IMR-90 (cell line): ENCODE measurements at regions not wholly inside any gene's neighbourhood (a gene's known extent, or its start where the extent isn't known, plus 50 kb on each side); places are given as distances from the start of the nearest gene placed in this dataset.

Experiments used
- ATAC-seq: fragments of 200-7000 bp; cut with Tn5 transposase; 2 replicates; pipeline ENCODE4 v1.9.1; 2020; ENCODE audit warnings: low read depth, mild to moderate bottlenecking, moderate library complexity
- BruUV-seq: library from RNA; stranded (reverse); fragments of 400-500 nt; replicated peaks from 2 replicates; lab custom pipeline; 2021; lab: Mats Ljungman, UMichigan
- CTCF ChIA-PET: fragments of 300-600 bp; formaldehyde crosslinking; extraction: SDS; loops from one replicate; lab custom pipeline; 2021; ENCODE audit warnings: antibody characterized with exemption; lab: Yijun Ruan, JAX
- POLR2A ChIA-PET: fragments of 300-600 bp; sonication (Branson Sonifier 250); formaldehyde crosslinking; loops from one replicate; lab custom pipeline; 2022; ENCODE audit warnings: antibody characterized with exemption; ENCODE audit not compliant: unreplicated experiment; lab: Charles Lee
- DNase-seq: peaks from one replicate; pipeline ENCODE4 v3.0.0; 2013
- H2AFZ ChIP-seq: replicated peaks from 2 replicates; pipeline ENCODE3; 2013; ENCODE audit warnings: low read length, mild to moderate bottlenecking; ENCODE audit not compliant: poor library complexity
- H2AK5ac ChIP-seq: 2 replicates; pipeline ENCODE4 v1.6.1; 2013; ENCODE audit warnings: low read depth, low read length, inconsistent platforms
- H2AK9ac ChIP-seq: replicated peaks from 2 replicates; pipeline ENCODE3; 2013; ENCODE audit warnings: mild to moderate bottlenecking, low read depth, low read length, moderate library complexity; ENCODE audit not compliant: poor library complexity
- H2BK120ac ChIP-seq: 2 replicates; pipeline ENCODE4 v1.6.1; 2013; ENCODE audit warnings: low read depth, low read length, inconsistent platforms
- H2BK15ac ChIP-seq: 3 replicates; pipeline ENCODE4 v1.6.1; 2013; ENCODE audit warnings: low read depth, low read length, inconsistent platforms
- H2BK20ac ChIP-seq: 2 replicates; pipeline ENCODE4 v1.6.1; 2013; ENCODE audit warnings: low read depth, mild to moderate bottlenecking, inconsistent platforms, low read length, moderate library complexity
- H2BK5ac ChIP-seq: 2 replicates; pipeline ENCODE4 v1.6.1; 2013; ENCODE audit warnings: mild to moderate bottlenecking, low read depth, low read length, inconsistent platforms; ENCODE audit not compliant: poor library complexity, severe bottlenecking
- H3K14ac ChIP-seq: replicated peaks from 2 replicates; pipeline ENCODE4 v1.6.1; 2013; ENCODE audit warnings: low read depth, low read length, inconsistent platforms
- H3K18ac ChIP-seq: 2 replicates; pipeline ENCODE4 v1.6.1; 2013; ENCODE audit warnings: low read depth, low read length, control low read depth
- H3K23ac ChIP-seq: 2 replicates; pipeline ENCODE4 v1.6.1; 2013; ENCODE audit warnings: low read depth, low read length, inconsistent platforms
- H3K27ac ChIP-seq: 2 replicates; pipeline ENCODE4 v1.5.1; 2013; ENCODE audit warnings: mild to moderate bottlenecking, control low read depth, low read length; ENCODE audit not compliant: insufficient read depth
- H3K27me3 ChIP-seq: 2 replicates; pipeline ENCODE4 v1.6.1; 2013; ENCODE audit warnings: low read length; ENCODE audit not compliant: control insufficient read depth, insufficient read depth
- H3K36me3 ChIP-seq: 2 replicates; pipeline ENCODE4 v1.6.1; 2013; ENCODE audit warnings: low read length, mixed read lengths; ENCODE audit not compliant: control insufficient read depth, insufficient read depth
- H3K4ac ChIP-seq: 2 replicates; pipeline ENCODE4 v1.6.1; 2013; ENCODE audit warnings: low read depth, low read length, inconsistent platforms
- H3K4me1 ChIP-seq: 2 replicates; pipeline ENCODE4 v1.6.1; 2013; ENCODE audit warnings: low read length, mixed read lengths; ENCODE audit not compliant: control insufficient read depth, insufficient read depth
- H3K4me2 ChIP-seq: 2 replicates; pipeline ENCODE4 v1.6.1; 2013; ENCODE audit warnings: low read depth, mild to moderate bottlenecking, control low read depth, low read length, moderate library complexity
- H3K4me3 ChIP-seq: 2 replicates; pipeline ENCODE4 v1.5.1; 2013; ENCODE audit warnings: low read depth, mild to moderate bottlenecking, control low read depth, low read length, moderate library complexity; ENCODE audit not compliant: insufficient read depth
- H3K56ac ChIP-seq: 2 replicates; pipeline ENCODE4 v1.6.1; 2013; ENCODE audit warnings: low read length, inconsistent platforms; ENCODE audit not compliant: insufficient read depth; ENCODE audit errors: extremely low read depth
- H3K79me1 ChIP-seq, 2 experiments: 2 replicates each; pipeline ENCODE4 v1.6.1; 2013; ENCODE audit warnings: low read length in 2 of 2, inconsistent platforms in 1 of 2, low read depth in 1 of 2
- H3K9ac ChIP-seq: 2 replicates; pipeline ENCODE4 v1.6.1; 2013; ENCODE audit warnings: low read depth, low read length, control low read depth
- H3K9me1 ChIP-seq: 2 replicates; pipeline ENCODE4 v1.6.1; 2013; ENCODE audit warnings: low read length, inconsistent platforms; ENCODE audit not compliant: insufficient read depth
- H3K9me3 ChIP-seq: 2 replicates; pipeline ENCODE4 v1.6.1; 2013; ENCODE audit warnings: low read length; ENCODE audit not compliant: control insufficient read depth, insufficient read depth
- H4K20me1 ChIP-seq: 2 replicates; pipeline ENCODE4 v1.6.1; 2013; ENCODE audit warnings: low read length, inconsistent platforms; ENCODE audit not compliant: insufficient read depth
- H4K5ac ChIP-seq: 2 replicates; pipeline ENCODE4 v1.6.1; 2013; ENCODE audit warnings: mild to moderate bottlenecking, low read depth, low read length, control low read depth
- H4K8ac ChIP-seq, 2 experiments: 2 replicates each; pipeline ENCODE4 v1.6.1; 2013; ENCODE audit warnings: low read depth in 2 of 2, low read length in 2 of 2, control low read depth in 1 of 2, inconsistent platforms in 1 of 2
- H4K91ac ChIP-seq: 2 replicates; pipeline ENCODE4 v1.6.1; 2013; ENCODE audit warnings: low read depth, low read length, inconsistent platforms; ENCODE audit not compliant: insufficient read depth
- POLR2A ChIP-seq: IDR thresholded peaks from 2 replicates; pipeline ENCODE4 v1.6.1; 2012; ENCODE audit warnings: mild to moderate bottlenecking, low read depth, low read length
- WGBS, 2 experiments: methylation state at CpG; one replicate each; pipeline versions ENCODE4 v1.1.5 to v1.1.7; 2013; ENCODE audit warnings: missing lambda C conversion rate in 2 of 2; ENCODE audit not compliant: insufficient read length in 1 of 2; ENCODE audit errors: extremely low coverage in 2 of 2; 5-methylcytosine and 5-hydroxymethylcytosine counted together
- dilution Hi-C: fragments of 300-500 bp; cut with HindIII; formaldehyde crosslinking; loops from one replicate; pipeline ENCODE4 v1.14.3; 2018; ENCODE audit warnings: low sequenced_read_pairs; ENCODE audit not compliant: unreplicated experiment
- in situ Hi-C: fragments of 300-500 bp; cut with MboI; formaldehyde crosslinking; loops from 3 replicates; pipeline ENCODE4 v1.14.3; 2019; ENCODE audit warnings: low sequenced_read_pairs, inconsistent platforms, mixed read lengths
- intact Hi-C: fragments of 100-400 bp; cut with micrococcal nuclease; formaldehyde crosslinking; loops from 2 replicates; pipeline ENCODE4 v1.10.0; 2022
- TF ChIP-seq, protein P1 (sequence below): conservative IDR thresholded peaks from 2 replicates; pipeline ENCODE4 v1.5.1; 2012; ENCODE audit warnings: mild to moderate bottlenecking, low read depth, low read length, improper control_type of control experiment

DNA sequence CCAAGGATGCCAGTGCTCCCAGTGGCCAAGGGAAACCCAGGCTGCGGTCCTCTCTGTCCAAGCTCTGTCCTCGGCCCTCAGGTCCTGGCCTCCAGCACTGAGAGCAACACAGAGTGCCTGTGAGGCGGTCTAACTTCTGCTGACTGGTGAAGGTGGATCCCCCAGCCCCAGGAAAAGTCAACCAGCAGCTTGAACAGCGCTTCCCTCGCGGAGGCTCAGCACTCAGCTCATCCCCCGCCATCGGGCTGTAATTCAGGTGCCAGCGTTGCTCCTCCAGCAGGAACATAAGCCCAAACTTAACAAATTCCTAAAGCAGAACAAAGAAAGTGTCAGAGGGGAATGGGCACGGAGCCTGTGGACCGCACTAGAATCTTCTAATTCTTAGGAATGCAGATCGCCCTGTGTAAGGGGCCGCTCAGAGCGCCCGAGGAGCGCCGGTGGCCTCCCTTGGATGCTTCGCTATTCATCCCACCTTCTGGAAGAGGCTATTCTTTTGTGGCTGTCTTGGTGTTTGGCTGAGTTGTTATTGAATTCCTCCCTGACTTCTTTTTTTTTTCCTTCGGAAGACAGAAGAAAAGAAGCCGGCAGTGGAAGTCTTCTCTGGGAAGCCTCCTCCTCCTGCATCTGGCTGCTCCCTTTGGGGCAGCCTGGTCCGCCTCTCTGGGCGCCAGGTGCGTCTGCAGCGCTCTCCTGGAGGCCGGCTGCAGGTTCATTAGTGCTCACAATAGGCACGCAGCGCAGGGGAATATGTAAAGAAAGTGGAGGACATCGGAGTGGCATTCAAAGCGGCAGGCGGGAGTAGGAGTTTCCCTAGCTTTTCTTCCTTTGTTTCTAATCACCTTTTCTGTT lies 905.6 kb downstream of the TSN start:
- Histone ChIP-seq H4K5ac (no peak overlapping the region), H3K9me3 (peaks cover 10% of the 10 kb centered on the region), H4K20me1 (no peaks in the 10 kb centered on the region), H2AK9ac (no peak overlapping the region), H2AK5ac (no peak overlapping the region), H4K91ac (no peak overlapping the region), H2AFZ (no peak overlapping the region), H3K27me3 (no peaks in the 10 kb centered on the region), H4K8ac (no peak overlapping the region), H2BK15ac (no peak overlapping the region), H3K18ac (no peak overlapping the region), H3K36me3 (no peaks in the 10 kb centered on the region), H3K9me1 (no peaks in the 10 kb centered on the region), H2BK5ac (no peak overlapping the region), H3K9ac (no peak overlapping the region), H3K23ac (no peak overlapping the region), H2BK120ac (no peak overlapping the region), H2BK20ac (no peak overlapping the region), H3K79me1 (no peaks in the 10 kb centered on the region), H3K27ac (no peak overlapping the region), H3K56ac (no peak overlapping the region), H3K4me3 (no peak overlapping the region), H3K4me2 (no peak overlapping the region), H3K4ac (no peak overlapping the region), H3K4me1 (no peaks in the 10 kb centered on the region), H3K14ac (no peak overlapping the region)
- no peak for DNase-seq
- 0% methylated on average over 1 of the region's 30 CpGs; no CpG with 5 or more reads in 1 of the 2 experiments for WGBS, 2 experiments
- ChIA-PET POLR2A (no interaction called here), CTCF (no interaction called here)
- BruUV-seq: no TSS peak
- dilution Hi-C loops (no loop called here), intact Hi-C loops (no loop called here), in situ Hi-C loops (no loop called here)
- TF ChIP-seq, protein P1, sequence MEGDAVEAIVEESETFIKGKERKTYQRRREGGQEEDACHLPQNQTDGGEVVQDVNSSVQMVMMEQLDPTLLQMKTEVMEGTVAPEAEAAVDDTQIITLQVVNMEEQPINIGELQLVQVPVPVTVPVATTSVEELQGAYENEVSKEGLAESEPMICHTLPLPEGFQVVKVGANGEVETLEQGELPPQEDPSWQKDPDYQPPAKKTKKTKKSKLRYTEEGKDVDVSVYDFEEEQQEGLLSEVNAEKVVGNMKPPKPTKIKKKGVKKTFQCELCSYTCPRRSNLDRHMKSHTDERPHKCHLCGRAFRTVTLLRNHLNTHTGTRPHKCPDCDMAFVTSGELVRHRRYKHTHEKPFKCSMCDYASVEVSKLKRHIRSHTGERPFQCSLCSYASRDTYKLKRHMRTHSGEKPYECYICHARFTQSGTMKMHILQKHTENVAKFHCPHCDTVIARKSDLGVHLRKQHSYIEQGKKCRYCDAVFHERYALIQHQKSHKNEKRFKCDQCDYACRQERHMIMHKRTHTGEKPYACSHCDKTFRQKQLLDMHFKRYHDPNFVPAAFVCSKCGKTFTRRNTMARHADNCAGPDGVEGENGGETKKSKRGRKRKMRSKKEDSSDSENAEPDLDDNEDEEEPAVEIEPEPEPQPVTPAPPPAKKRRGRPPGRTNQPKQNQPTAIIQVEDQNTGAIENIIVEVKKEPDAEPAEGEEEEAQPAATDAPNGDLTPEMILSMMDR: no peak
- TF ChIP-seq POLR2A: no peak
- no peak for ATAC-seq
